ENCODE measurements at regions not wholly inside any gene's neighbourhood (a gene's known extent, or its start where the extent isn't known, plus 50 kb on each side); places are given as distances from the start of the nearest gene placed in this dataset.

GRCh38 chr13:55298201-55298600 lies 1842.5 kb upstream of the PRR20A start:
- TF ChIP-seq ZFP30 (CRISPR knock-in tag; IDR thresholded peaks at IDR 0.05) (no peak), RARB (CRISPR knock-in tag; IDR thresholded peaks at IDR 0.05) (no peak), ARNTL (CRISPR knock-in tag; IDR thresholded peaks at IDR 0.05; ENCODE audit: borderline replicate concordance, low read depth) (no peak), CSRNP3 (CRISPR knock-in tag; IDR thresholded peaks at IDR 0.05) (no peak), GLIS3 (CRISPR knock-in tag; IDR thresholded peaks at IDR 0.05) (no peak), ZNF565 (CRISPR knock-in tag; conservative IDR thresholded peaks at IDR 0.05; ENCODE audit: low read depth) (no peak), SNAI2 (CRISPR knock-in tag; IDR thresholded peaks at IDR 0.05) (no peak), ZFP3 (CRISPR knock-in tag; IDR thresholded peaks at IDR 0.05) (no peak), PATZ1 (CRISPR knock-in tag; IDR thresholded peaks at IDR 0.05; ENCODE audit: borderline replicate concordance) (no peak), POU6F1 (CRISPR knock-in tag; IDR thresholded peaks at IDR 0.05; ENCODE audit: borderline replicate concordance, low read depth) (no peak), TCF4 (CRISPR knock-in tag; IDR thresholded peaks at IDR 0.05; ENCODE audit: borderline replicate concordance) (no peak), CSDC2 (CRISPR knock-in tag; IDR thresholded peaks at IDR 0.05) (no peak), CREB5 (CRISPR knock-in tag; IDR thresholded peaks at IDR 0.05; ENCODE audit: low read depth) (no peak), ISL1 (CRISPR knock-in tag; IDR thresholded peaks at IDR 0.05) (no peak)
